GM12865 (cell line): ENCODE measurements at regions not wholly inside any gene's neighbourhood (a gene's known extent, or its start where the extent isn't known, plus 50 kb on each side); places are given as distances from the start of the nearest gene placed in this dataset.
A peak's percentile ranks its signal among the peaks of the same experiment; 100 is the strongest.

Experiments used
- DNase-seq: peaks from one replicate; pipeline ENCODE4 v3.0.0; 2010; ENCODE audit warnings: low read depth
- H3K4me3 ChIP-seq: 2 replicates; pipeline ENCODE4 v1.5.1; 2011; ENCODE audit warnings: mild to moderate bottlenecking, low read depth, low read length, control low read depth
- TF ChIP-seq, protein P1 (sequence below): IDR thresholded peaks from 2 replicates; pipeline ENCODE4 v1.5.1; 2011; ENCODE audit warnings: low read length, control low read depth, low read depth, inconsistent platforms; ENCODE audit not compliant: insufficient read depth; ENCODE audit errors: missing control alignments

DNA sequence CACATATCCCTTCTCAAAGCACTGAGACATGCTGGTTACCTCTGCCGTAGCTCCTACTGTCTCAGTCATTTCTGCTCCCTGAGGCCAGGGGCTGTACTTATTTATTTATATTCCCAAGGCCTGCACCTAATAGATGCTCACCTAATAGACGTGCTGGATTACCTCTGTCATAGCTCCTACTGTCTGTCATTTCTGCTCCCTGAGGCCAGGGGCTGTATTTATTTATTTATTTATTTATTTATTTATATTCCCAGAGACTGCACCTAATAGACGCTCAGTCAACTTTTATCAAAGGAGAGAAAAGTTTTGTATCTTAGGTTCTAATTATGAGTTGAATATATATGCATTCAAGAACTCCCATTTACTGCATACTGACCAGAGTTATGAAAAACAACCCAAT lies 414.0 kb upstream of the TRIB2 start:
- no peak overlapping the region for H3K4me3 ChIP-seq
- TF ChIP-seq, protein P1, sequence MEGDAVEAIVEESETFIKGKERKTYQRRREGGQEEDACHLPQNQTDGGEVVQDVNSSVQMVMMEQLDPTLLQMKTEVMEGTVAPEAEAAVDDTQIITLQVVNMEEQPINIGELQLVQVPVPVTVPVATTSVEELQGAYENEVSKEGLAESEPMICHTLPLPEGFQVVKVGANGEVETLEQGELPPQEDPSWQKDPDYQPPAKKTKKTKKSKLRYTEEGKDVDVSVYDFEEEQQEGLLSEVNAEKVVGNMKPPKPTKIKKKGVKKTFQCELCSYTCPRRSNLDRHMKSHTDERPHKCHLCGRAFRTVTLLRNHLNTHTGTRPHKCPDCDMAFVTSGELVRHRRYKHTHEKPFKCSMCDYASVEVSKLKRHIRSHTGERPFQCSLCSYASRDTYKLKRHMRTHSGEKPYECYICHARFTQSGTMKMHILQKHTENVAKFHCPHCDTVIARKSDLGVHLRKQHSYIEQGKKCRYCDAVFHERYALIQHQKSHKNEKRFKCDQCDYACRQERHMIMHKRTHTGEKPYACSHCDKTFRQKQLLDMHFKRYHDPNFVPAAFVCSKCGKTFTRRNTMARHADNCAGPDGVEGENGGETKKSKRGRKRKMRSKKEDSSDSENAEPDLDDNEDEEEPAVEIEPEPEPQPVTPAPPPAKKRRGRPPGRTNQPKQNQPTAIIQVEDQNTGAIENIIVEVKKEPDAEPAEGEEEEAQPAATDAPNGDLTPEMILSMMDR = no peak
- no peak for DNase-seq

DNA sequence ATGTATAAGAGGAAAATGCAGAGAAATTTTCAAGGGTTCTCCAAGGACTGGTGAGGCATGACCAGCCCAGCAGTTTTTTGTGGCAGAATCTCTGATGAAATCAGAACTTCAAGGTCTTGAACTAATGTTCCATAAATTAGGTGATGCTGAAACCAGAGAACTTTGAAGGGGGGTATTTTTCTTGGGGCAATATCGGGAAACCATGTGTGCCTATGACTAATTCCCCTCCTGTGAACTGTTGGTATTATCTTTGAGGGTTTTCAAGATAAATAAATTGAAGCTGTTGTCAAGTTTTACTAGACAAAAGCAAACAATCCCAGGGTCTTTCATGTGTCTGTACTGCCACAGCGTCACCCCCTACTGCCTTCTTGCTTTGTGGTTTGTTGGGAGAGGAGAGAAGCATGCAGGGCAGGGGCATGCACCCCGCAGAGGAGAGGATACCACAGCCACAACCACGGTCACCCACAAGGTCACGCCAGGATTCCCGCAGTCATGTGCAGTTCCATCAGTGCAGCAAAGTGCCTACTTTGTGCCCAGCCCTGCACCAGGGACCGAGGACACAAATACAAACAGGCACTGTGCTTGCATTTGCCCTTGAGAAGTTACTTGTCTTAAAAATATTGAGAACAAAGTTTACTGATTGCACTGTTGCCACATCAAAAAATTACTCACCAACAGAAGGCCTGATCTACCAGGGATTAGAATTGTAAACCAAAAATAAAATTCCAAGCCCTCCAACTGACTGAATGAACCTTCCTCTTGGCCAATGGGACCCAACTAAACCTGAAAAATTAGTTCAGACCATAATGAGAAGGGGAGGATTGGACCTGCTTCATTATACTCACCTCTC lies 413.3 kb upstream of the TRIB2 start:
- peak; percentile 22 for DNase-seq
- no peak overlapping the region for H3K4me3 ChIP-seq
- TF ChIP-seq, protein P1 = no peak

DNA sequence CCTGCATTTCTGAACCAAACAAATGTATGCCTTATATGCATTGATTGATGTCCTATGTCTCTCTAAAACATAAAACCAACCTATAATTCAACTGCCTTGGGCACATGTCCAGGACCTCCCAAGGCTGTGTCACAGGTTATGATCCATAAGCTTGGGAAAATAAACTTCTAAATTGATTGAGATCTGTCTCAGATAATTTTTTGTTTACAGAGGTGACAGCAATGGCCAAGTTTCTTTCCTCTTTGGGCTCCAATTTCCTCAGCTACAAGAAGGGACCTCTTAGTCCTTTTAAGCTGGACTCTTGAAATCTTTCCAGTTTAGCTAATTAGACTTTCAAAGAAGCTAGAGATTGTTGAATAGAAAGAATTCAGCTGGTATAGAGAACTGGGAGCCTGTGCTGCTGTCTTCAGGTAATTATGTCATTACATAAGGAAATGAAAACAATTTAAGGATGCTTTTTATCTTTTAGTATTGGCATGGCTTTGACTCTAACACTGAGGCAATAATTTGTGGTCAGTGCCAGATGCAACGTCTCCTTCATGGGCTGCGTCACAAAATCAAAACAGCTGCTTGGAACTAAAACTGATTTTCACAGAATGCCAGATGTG lies 412.1 kb upstream of the TRIB2 start:
- TF ChIP-seq, protein P1 = no peak
- H3K4me3 ChIP-seq = no peak overlapping the region
- no peak for DNase-seq

DNA sequence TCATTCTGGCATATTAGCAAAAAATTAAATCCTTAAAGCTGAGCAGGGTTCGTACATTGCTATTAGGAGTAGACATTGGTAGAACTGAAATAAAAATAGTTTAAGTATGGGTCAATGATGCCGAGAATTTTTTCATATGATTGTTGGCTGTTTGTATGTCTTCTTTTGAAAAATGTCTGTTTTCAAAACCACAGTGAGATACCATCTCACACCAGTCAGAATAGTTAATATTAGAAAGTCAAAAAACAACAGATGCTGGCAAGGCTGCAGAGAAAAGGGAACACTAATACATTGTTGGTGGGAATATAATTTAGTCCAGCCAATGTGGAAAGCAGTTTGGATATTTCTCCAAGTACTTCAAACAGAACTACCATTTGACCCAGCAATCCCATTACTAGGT lies 410.8 kb upstream of the TRIB2 start:
- no peak overlapping the region for H3K4me3 ChIP-seq
- TF ChIP-seq, protein P1 = no peak
- DNase-seq = no peak

DNA sequence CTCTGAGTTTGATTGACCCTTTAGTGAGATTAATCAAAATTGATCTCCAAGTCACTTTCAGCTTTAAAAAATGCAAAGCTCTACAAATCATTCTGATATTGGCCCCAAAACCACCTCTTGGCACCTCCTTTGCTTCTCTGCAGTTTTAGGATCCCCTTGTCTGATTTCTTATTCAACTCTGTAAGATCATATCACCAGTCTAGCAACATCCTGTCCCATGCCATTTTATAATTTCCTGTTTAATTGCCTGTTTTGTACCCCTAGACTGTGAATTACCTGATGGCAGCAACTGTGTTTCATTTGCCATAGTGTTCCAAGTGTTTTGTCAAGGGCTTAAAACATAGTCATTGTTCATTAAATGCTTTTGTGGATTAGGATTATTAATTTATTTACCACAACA lies 406.3 kb upstream of the TRIB2 start:
- no peak for DNase-seq
- H3K4me3 ChIP-seq = no peak overlapping the region
- TF ChIP-seq, protein P1 = no peak

DNA sequence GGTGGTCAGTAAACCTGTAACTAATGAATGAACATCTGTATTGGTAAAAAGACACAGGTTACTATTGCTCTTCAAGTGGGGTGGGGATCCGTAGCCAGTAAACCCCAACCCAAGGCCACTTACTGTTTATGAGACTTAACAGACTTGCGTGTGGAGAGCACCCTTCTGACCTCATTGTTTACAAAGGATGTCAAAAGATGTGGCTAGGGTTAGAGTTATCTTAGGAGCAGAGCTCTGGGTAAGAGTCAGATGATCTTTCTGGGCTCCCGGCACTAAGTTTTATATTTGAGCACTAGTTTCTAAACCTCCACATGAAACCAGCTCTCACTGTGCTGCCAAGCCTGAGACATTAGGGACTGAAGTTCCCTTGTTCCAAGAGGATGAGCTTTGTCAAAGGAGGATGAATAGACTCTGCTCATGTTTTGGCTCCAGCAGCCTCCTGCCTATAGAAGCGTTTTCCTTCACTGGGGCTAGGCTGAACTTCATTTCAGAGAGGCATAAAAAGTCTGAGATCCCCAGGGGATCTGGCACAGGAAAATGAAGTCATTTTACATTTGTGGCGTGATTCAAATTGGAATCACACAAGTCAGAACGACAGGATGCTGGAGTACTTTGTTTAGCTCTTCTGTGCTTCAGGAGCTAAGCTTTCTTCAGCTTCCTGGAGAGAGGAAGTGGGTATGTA lies 403.1 kb upstream of the TRIB2 start:
- no peak overlapping the region for H3K4me3 ChIP-seq
- TF ChIP-seq, protein P1 = no peak
- no peak for DNase-seq
